ENCODE measurements at regions not wholly inside any gene's neighbourhood (a gene's known extent, or its start where the extent isn't known, plus 50 kb on each side); places are given as distances from the start of the nearest gene placed in this dataset.

DNA sequence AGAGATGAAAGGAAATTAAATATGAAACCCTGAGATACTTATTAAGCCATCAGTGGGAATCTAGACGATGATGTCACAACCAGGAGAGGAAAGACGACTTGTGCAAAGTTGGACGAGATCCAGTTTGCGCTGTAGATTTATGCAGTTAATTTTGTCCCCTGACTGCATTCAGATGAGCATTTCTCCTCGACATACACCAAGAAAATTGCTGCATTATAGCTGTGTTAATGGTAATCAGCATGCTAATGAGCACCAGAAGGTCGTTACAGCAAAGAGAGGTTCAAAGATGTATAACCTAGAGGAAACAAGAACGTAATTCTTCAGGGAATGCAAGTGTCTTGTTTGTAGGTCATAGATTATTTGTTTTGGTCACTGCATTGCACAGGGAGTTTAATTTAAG lies 371.7 kb downstream of the RBM26 start:
- TF ChIP-seq CTCF (IDR thresholded peaks at IDR 0.05; ENCODE audit: low read depth, low read length) (no peak), EZH2phosphoT487 (IDR thresholded peaks at IDR 0.05; ENCODE audit: low read depth) (no peak)

All from OCI-LY3 (cell line).